ENCODE measurements at regions not wholly inside any gene's neighbourhood (a gene's known extent, or its start where the extent isn't known, plus 50 kb on each side); places are given as distances from the start of the nearest gene placed in this dataset.

GRCh38 chr5:106699796-106700195, 970.9 kb downstream of the EFNA5 start:
- TF ChIP-seq RAD21 (IDR thresholded peaks at IDR 0.05; ENCODE audit: low read depth) (no peak), ZBTB7A (IDR thresholded peaks at IDR 0.05; ENCODE audit: low read depth) (no peak), NFIC (IDR thresholded peaks at IDR 0.05) (no peak), CEBPB (IDR thresholded peaks at IDR 0.05) (no peak), MAX (IDR thresholded peaks at IDR 0.05) (no peak), EGR1 (IDR thresholded peaks at IDR 0.05) (no peak), EP300 (IDR thresholded peaks at IDR 0.05; ENCODE audit: borderline replicate concordance) (no peak), YY1 (IDR thresholded peaks at IDR 0.05; ENCODE audit: low read depth) (no peak), CREB1 (IDR thresholded peaks at IDR 0.05; ENCODE audit: low read depth) (no peak), TEAD4 (IDR thresholded peaks at IDR 0.05) (no peak), TCF12 (IDR thresholded peaks at IDR 0.05; ENCODE audit: low read depth) (no peak), TAF1 (IDR thresholded peaks at IDR 0.05; ENCODE audit: low read depth) (no peak), FOXM1 (IDR thresholded peaks at IDR 0.05; ENCODE audit: borderline replicate concordance, low read depth) (no peak), REST (IDR thresholded peaks at IDR 0.05; ENCODE audit: low read depth) (no peak)
- TF ChIP-seq, protein P1, sequence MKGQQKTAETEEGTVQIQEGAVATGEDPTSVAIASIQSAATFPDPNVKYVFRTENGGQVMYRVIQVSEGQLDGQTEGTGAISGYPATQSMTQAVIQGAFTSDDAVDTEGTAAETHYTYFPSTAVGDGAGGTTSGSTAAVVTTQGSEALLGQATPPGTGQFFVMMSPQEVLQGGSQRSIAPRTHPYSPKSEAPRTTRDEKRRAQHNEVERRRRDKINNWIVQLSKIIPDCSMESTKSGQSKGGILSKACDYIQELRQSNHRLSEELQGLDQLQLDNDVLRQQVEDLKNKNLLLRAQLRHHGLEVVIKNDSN (IDR thresholded peaks at IDR 0.05), result no peak

DNA sequence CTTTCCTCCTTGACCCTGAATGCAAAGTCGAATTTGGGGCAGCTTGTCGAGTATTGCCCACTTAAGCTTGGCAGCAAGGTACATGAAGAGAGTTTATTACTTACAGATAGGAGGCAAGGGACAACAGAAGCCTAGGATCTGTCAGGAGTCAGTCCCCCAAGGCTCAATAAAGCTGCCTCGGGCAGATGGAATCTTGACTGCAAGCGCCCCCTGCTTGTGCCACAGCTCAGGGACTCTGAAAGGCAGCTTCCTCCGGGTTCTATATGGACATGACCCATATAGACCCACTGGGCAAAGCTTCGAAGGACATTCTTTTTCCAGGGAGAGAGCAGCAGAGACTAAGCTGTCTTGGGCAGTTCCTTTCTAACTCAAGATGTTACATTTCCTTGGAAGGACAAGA, 971.5 kb downstream of the EFNA5 start:
- TF ChIP-seq NFIC (IDR thresholded peaks at IDR 0.05) (no peak), TAF1 (IDR thresholded peaks at IDR 0.05; ENCODE audit: low read depth) (no peak), RAD21 (IDR thresholded peaks at IDR 0.05; ENCODE audit: low read depth) (peak; percentile 46)

DNA sequence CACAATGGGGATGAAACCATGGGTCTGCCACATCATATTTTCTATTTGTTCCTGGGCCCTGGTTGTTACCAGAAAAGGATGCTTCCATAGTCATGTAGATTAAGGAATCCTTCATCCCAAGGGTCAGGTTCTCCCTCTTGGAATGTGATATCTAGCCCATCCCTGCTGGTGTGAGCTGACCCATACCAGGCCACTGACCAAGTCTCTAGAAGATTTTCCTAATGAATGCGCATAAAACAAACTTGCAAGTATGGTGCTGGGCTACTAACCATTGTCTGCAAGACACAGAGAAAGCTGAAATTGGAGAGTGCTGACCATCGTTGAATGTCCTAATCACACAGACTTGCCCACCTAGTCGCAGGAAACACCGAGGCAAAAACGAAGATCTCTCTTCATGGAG, 972.6 kb downstream of the EFNA5 start:
- TF ChIP-seq TAF1 (IDR thresholded peaks at IDR 0.05; ENCODE audit: low read depth) (no peak), CREB1 (IDR thresholded peaks at IDR 0.05; ENCODE audit: low read depth) (no peak), FOXM1 (IDR thresholded peaks at IDR 0.05; ENCODE audit: borderline replicate concordance, low read depth) (no peak), REST (IDR thresholded peaks at IDR 0.05; ENCODE audit: low read depth) (no peak), EGR1 (IDR thresholded peaks at IDR 0.05) (no peak), NFIC (IDR thresholded peaks at IDR 0.05) (no peak), EP300 (IDR thresholded peaks at IDR 0.05; ENCODE audit: borderline replicate concordance) (no peak)

DNA sequence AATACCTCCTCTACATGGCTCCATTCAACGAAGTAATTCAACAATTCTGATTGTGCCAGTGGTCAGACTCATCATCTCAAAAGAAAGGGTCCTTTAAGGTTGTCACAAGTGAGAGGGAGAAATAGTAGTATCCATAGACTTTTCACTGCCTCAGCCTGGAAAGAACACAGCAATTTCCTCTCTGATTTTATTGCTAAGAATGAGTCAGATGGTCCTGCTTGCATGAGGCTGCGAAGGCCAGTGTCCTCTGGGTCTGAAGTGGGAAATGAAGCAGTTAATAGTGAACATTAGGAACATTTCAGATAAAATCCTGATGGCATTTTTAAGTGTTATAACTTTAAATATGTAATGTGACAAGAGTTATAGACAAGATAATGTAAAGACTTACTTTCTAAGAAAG, 979.0 kb downstream of the EFNA5 start:
- TF ChIP-seq ZBTB7A (IDR thresholded peaks at IDR 0.05; ENCODE audit: low read depth), result no peak
- no peak for TF ChIP-seq MAX (IDR thresholded peaks at IDR 0.05)
- no peak for TF ChIP-seq TAF1 (IDR thresholded peaks at IDR 0.05; ENCODE audit: low read depth)
- no peak for TF ChIP-seq REST (IDR thresholded peaks at IDR 0.05; ENCODE audit: low read depth)
- TF ChIP-seq TEAD4 (IDR thresholded peaks at IDR 0.05), result no peak
- TF ChIP-seq TCF12 (IDR thresholded peaks at IDR 0.05; ENCODE audit: low read depth), result no peak
- no peak for TF ChIP-seq YY1 (IDR thresholded peaks at IDR 0.05; ENCODE audit: low read depth)
- TF ChIP-seq NFIC (IDR thresholded peaks at IDR 0.05), result no peak

- TF ChIP-seq ZBTB7A (IDR thresholded peaks at IDR 0.05; ENCODE audit: low read depth), result no peak
- TF ChIP-seq TCF12 (IDR thresholded peaks at IDR 0.05; ENCODE audit: low read depth), result no peak
- TF ChIP-seq, protein P1 (IDR thresholded peaks at IDR 0.05), result no peak
- no peak for TF ChIP-seq NFIC (IDR thresholded peaks at IDR 0.05)
- TF ChIP-seq TAF1 (IDR thresholded peaks at IDR 0.05; ENCODE audit: low read depth), result no peak
- no peak for TF ChIP-seq EGR1 (IDR thresholded peaks at IDR 0.05)
- no peak for TF ChIP-seq RAD21 (IDR thresholded peaks at IDR 0.05; ENCODE audit: low read depth)
- TF ChIP-seq REST (IDR thresholded peaks at IDR 0.05; ENCODE audit: low read depth), result no peak
- no peak for TF ChIP-seq EP300 (IDR thresholded peaks at IDR 0.05; ENCODE audit: borderline replicate concordance)
- no peak for TF ChIP-seq TEAD4 (IDR thresholded peaks at IDR 0.05)
- TF ChIP-seq CREB1 (IDR thresholded peaks at IDR 0.05; ENCODE audit: low read depth), result no peak
- TF ChIP-seq FOXM1 (IDR thresholded peaks at IDR 0.05; ENCODE audit: borderline replicate concordance, low read depth), result no peak
- TF ChIP-seq MAX (IDR thresholded peaks at IDR 0.05), result no peak
- no peak for TF ChIP-seq CEBPB (IDR thresholded peaks at IDR 0.05)
- no peak for TF ChIP-seq YY1 (IDR thresholded peaks at IDR 0.05; ENCODE audit: low read depth)
These were observed 980.2 kb downstream of the EFNA5 start for GRCh38 chr5:106690585-106690984.
